ENCODE measurements at regions not wholly inside any gene's neighbourhood (a gene's known extent, or its start where the extent isn't known, plus 50 kb on each side); places are given as distances from the start of the nearest gene placed in this dataset.

DNA sequence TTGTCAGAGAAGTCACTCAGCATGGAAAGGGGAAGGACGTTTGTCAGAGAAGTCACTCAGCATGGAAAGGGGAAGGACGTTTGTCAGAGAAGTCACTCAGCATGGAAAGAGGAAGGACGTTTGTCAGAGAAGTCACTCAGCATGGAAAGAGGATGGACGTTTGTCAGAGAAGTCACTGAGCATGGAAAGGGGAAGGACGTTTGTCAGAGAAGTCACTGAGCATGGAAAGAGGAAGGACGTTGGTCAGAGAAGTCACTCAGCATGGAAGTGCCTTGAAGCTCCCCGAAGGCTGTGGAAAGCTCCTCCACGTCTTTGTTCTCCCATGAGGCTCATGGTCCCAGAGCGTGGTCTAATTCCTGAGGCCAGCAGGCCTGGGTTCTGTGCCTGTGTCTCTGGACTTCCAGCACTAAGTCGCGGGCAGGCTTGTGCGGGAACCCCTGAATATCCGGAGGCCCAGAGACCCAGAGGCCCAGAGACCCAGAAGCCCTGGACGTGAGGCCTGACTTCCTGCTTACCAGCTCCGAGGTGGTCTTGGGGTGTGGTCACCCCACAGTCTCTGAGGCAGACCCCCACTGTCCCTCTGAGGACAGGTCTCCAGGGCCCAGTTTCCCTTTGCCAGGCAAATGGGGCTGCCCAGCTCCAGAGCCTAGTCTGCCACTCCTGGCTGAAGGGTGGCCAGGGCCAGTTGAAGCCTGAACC lies 70.4 kb upstream of the TWIST2 start:
- ATAC-seq, result no peak
- TF ChIP-seq ZFP30 (CRISPR knock-in tag; IDR thresholded peaks at IDR 0.05), result no peak

DNA sequence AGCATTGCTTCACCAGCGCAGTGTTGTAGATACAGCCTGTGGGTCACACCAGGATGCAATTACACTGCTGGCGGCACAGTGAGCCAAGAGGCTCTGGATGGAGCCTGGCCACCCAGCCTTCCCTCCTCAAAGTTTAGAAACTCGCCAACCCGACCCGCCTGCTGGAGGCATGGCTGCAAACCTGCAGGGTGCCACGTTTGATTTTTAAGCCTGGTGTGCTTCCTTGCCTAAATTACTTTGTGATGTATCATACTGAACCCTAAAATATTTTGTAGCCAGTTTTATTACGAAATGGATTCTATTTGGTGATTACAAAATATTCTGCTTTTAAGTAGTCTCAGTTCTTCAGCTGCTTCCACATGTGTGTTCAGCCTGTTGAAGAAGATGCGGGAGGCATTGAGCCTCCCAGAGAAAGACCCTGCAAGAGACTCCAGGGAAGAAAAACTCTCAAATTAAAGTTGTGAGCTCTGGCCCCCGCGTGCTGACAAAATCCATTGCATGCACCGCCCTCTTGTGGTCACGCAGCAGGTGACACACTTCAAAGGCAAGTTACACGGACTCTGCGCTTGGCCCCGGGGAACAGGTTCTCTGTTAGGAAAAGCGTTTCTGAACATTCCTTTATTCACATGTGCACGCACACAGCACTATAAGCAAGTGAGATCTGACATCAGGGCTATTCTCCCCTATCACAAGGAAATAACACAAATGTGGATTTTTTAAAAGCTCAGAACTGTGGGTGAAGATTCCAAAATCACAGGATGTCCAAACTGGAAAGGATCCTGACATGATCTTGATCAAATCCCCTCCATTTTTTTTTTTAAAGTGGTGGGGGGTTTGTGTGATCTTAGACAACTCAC lies 63.0 kb upstream of the TWIST2 start:
- ATAC-seq, result peak; percentile 96
- TF ChIP-seq, protein P1, sequence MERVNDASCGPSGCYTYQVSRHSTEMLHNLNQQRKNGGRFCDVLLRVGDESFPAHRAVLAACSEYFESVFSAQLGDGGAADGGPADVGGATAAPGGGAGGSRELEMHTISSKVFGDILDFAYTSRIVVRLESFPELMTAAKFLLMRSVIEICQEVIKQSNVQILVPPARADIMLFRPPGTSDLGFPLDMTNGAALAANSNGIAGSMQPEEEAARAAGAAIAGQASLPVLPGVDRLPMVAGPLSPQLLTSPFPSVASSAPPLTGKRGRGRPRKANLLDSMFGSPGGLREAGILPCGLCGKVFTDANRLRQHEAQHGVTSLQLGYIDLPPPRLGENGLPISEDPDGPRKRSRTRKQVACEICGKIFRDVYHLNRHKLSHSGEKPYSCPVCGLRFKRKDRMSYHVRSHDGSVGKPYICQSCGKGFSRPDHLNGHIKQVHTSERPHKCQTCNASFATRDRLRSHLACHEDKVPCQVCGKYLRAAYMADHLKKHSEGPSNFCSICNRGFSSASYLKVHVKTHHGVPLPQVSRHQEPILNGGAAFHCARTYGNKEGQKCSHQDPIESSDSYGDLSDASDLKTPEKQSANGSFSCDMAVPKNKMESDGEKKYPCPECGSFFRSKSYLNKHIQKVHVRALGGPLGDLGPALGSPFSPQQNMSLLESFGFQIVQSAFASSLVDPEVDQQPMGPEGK (CRISPR knock-in tag; IDR thresholded peaks at IDR 0.05; ENCODE audit: borderline replicate concordance), result no peak

DNA sequence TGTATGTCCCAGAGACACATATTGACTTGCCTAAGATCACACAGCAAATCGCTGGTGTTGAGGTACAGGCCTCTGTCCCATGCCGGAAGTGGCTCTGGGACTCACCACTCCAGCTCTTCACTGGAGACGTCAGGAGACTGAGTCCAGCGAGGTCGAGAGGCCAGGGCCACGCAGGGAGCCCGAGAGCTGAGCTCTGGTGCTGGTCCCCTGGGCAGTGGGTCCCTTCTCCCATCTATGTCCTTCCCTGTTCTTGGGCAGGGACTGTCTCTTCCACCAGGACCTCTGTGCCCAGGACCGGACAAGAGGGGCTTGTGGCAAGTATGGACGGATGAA lies 62.4 kb upstream of the TWIST2 start:
- ATAC-seq, result peak; percentile 33; the same call in 2 of the 3 replicates
- TF ChIP-seq TOX (CRISPR knock-in tag; IDR thresholded peaks at IDR 0.05; ENCODE audit: borderline replicate concordance) (no peak), CSDC2 (CRISPR knock-in tag; IDR thresholded peaks at IDR 0.05) (no peak), ESRRG (CRISPR knock-in tag; IDR thresholded peaks at IDR 0.05) (no peak)
- TF ChIP-seq, protein P2, sequence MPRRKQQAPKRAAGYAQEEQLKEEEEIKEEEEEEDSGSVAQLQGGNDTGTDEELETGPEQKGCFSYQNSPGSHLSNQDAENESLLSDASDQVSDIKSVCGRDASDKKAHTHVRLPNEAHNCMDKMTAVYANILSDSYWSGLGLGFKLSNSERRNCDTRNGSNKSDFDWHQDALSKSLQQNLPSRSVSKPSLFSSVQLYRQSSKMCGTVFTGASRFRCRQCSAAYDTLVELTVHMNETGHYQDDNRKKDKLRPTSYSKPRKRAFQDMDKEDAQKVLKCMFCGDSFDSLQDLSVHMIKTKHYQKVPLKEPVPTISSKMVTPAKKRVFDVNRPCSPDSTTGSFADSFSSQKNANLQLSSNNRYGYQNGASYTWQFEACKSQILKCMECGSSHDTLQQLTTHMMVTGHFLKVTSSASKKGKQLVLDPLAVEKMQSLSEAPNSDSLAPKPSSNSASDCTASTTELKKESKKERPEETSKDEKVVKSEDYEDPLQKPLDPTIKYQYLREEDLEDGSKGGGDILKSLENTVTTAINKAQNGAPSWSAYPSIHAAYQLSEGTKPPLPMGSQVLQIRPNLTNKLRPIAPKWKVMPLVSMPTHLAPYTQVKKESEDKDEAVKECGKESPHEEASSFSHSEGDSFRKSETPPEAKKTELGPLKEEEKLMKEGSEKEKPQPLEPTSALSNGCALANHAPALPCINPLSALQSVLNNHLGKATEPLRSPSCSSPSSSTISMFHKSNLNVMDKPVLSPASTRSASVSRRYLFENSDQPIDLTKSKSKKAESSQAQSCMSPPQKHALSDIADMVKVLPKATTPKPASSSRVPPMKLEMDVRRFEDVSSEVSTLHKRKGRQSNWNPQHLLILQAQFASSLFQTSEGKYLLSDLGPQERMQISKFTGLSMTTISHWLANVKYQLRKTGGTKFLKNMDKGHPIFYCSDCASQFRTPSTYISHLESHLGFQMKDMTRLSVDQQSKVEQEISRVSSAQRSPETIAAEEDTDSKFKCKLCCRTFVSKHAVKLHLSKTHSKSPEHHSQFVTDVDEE (CRISPR knock-in tag; IDR thresholded peaks at IDR 0.05), result no peak

DNA sequence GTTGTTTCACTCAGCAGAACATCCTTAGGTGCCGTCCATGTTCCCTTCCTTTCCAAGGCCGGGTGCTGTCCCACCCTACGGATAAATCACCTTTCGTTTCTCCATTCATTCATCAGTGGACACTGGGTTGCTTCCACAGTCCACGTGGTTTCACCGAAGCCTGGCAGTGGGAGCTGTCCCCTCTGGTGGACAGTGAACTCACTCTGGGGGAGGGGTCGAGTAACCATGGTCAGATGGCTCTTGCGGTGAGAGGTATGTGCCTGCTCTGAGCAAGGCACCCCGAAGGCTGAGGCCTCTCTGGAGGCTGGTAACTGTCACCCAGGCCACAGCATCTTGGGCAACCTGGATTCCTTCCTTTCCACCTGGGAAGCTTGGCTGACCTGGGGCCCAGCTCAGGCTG lies 61.5 kb upstream of the TWIST2 start:
- TF ChIP-seq, protein P3, sequence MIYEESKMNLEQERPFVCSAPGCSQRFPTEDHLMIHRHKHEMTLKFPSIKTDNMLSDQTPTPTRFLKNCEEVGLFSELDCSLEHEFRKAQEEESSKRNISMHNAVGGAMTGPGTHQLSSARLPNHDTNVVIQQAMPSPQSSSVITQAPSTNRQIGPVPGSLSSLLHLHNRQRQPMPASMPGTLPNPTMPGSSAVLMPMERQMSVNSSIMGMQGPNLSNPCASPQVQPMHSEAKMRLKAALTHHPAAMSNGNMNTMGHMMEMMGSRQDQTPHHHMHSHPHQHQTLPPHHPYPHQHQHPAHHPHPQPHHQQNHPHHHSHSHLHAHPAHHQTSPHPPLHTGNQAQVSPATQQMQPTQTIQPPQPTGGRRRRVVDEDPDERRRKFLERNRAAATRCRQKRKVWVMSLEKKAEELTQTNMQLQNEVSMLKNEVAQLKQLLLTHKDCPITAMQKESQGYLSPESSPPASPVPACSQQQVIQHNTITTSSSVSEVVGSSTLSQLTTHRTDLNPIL (CRISPR knock-in tag; IDR thresholded peaks at IDR 0.05; ENCODE audit: low read depth), result no peak
- TF ChIP-seq TOX (CRISPR knock-in tag; IDR thresholded peaks at IDR 0.05; ENCODE audit: borderline replicate concordance) (no peak), ZC3H10 (CRISPR knock-in tag; IDR thresholded peaks at IDR 0.05) (no peak), ISL1 (CRISPR knock-in tag; IDR thresholded peaks at IDR 0.05) (no peak), ZFP30 (CRISPR knock-in tag; IDR thresholded peaks at IDR 0.05) (no peak), PPARA (CRISPR knock-in tag; IDR thresholded peaks at IDR 0.05; ENCODE audit: borderline replicate concordance) (no peak), RARB (CRISPR knock-in tag; IDR thresholded peaks at IDR 0.05) (no peak), TCF4 (CRISPR knock-in tag; IDR thresholded peaks at IDR 0.05; ENCODE audit: borderline replicate concordance) (no peak), SNAI2 (CRISPR knock-in tag; IDR thresholded peaks at IDR 0.05) (no peak), ZNF8 (CRISPR knock-in tag; IDR thresholded peaks at IDR 0.05) (no peak), ESRRG (CRISPR knock-in tag; IDR thresholded peaks at IDR 0.05) (no peak), ZNF70 (CRISPR knock-in tag; IDR thresholded peaks at IDR 0.05) (no peak), ZFP3 (CRISPR knock-in tag; IDR thresholded peaks at IDR 0.05) (no peak)
- TF ChIP-seq, protein P2 (CRISPR knock-in tag; IDR thresholded peaks at IDR 0.05), result no peak
- TF ChIP-seq, protein P4, sequence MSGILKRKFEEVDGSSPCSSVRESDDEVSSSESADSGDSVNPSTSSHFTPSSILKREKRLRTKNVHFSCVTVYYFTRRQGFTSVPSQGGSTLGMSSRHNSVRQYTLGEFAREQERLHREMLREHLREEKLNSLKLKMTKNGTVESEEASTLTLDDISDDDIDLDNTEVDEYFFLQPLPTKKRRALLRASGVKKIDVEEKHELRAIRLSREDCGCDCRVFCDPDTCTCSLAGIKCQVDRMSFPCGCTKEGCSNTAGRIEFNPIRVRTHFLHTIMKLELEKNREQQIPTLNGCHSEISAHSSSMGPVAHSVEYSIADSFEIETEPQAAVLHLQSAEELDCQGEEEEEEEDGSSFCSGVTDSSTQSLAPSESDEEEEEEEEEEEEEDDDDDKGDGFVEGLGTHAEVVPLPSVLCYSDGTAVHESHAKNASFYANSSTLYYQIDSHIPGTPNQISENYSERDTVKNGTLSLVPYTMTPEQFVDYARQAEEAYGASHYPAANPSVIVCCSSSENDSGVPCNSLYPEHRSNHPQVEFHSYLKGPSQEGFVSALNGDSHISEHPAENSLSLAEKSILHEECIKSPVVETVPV (CRISPR knock-in tag; IDR thresholded peaks at IDR 0.05), result no peak
- TF ChIP-seq, protein P1 (CRISPR knock-in tag; IDR thresholded peaks at IDR 0.05; ENCODE audit: borderline replicate concordance), result no peak
- TF ChIP-seq, protein P5, sequence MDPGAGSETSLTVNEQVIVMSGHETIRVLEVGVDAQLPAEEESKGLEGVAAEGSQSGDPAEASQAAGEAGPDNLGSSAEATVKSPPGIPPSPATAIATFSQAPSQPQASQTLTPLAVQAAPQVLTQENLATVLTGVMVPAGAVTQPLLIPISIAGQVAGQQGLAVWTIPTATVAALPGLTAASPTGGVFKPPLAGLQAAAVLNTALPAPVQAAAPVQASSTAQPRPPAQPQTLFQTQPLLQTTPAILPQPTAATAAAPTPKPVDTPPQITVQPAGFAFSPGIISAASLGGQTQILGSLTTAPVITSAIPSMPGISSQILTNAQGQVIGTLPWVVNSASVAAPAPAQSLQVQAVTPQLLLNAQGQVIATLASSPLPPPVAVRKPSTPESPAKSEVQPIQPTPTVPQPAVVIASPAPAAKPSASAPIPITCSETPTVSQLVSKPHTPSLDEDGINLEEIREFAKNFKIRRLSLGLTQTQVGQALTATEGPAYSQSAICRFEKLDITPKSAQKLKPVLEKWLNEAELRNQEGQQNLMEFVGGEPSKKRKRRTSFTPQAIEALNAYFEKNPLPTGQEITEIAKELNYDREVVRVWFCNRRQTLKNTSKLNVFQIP (CRISPR knock-in tag; IDR thresholded peaks at IDR 0.05; ENCODE audit: borderline replicate concordance, low read depth), result no peak
- ATAC-seq, result no peak
